ENCODE measurements at regions not wholly inside any gene's neighbourhood (a gene's known extent, or its start where the extent isn't known, plus 50 kb on each side); places are given as distances from the start of the nearest gene placed in this dataset.

- DNase-seq: no peak
Observed at GRCh38 chr2:168338803-168339437, 91.5 kb upstream of the STK39 start.

GRCh38 chr2:168340931-168341330 lies 93.5 kb upstream of the STK39 start:
- DNase-seq: no peak

GRCh38 chr2:168343586-168343985 lies 96.2 kb upstream of the STK39 start:
- no peak for DNase-seq

GRCh38 chr2:168344706-168345105 lies 97.3 kb upstream of the STK39 start:
- DNase-seq: no peak

- DNase-seq: no peak
Observed at GRCh38 chr2:168345601-168346000, 98.2 kb upstream of the STK39 start.

GRCh38 chr2:168346725-168347477 lies 99.5 kb upstream of the STK39 start:
- peak; percentile 77 for DNase-seq

- DNase-seq: no peak
Observed at GRCh38 chr2:168348076-168348475, 100.7 kb upstream of the STK39 start.

- no peak for DNase-seq
Observed at GRCh38 chr2:168350380-168350779, 103.0 kb upstream of the STK39 start.

- no peak for DNase-seq
Observed at GRCh38 chr2:168353251-168353650, 102.8 kb upstream of the CERS6 start.

- no peak for DNase-seq
Observed at GRCh38 chr2:168354499-168354898, 101.6 kb upstream of the CERS6 start.

GRCh38 chr2:168355121-168355520 lies 101.0 kb upstream of the CERS6 start:
- DNase-seq: no peak

- DNase-seq: no peak
Observed at GRCh38 chr2:168355779-168356476, 100.1 kb upstream of the CERS6 start.

- DNase-seq: no peak
Observed at GRCh38 chr2:168356477-168356835, 99.6 kb upstream of the CERS6 start.

GRCh38 chr2:168357797-168358472 lies 98.1 kb upstream of the CERS6 start:
- no peak for DNase-seq

- no peak for DNase-seq
Observed at GRCh38 chr2:168359082-168359481, 97.0 kb upstream of the CERS6 start.

- DNase-seq: no peak
Observed at GRCh38 chr2:168363347-168364092, 92.6 kb upstream of the CERS6 start.

GRCh38 chr2:168365094-168365621 lies 90.9 kb upstream of the CERS6 start:
- no peak for DNase-seq

GRCh38 chr2:168369031-168369430 lies 87.0 kb upstream of the CERS6 start:
- no peak for DNase-seq

- DNase-seq: no peak
Observed at GRCh38 chr2:168371273-168372019, 84.6 kb upstream of the CERS6 start.

- no peak for DNase-seq
Observed at GRCh38 chr2:168373468-168373867, 82.6 kb upstream of the CERS6 start.

- no peak for DNase-seq
Observed at GRCh38 chr2:168375195-168375798, 80.8 kb upstream of the CERS6 start.
